ENCODE measurements at regions not wholly inside any gene's neighbourhood (a gene's known extent, or its start where the extent isn't known, plus 50 kb on each side); places are given as distances from the start of the nearest gene placed in this dataset. TPM values are rescaled to one million over a fixed set of nuclear protein-coding genes. Genes with fewer than 3 reads are reported as not detected.

GRCh38 chr6:11663519-11663918, 115.1 kb downstream of the ADTRP start:
- Histone ChIP-seq H2AFZ (ENCODE audit: low read depth, low read length) (no peak overlapping the region), H3K4me1 (ENCODE audit: control insufficient read depth, extremely low read depth, insufficient read depth, low read length) (no peaks in the 10 kb centered on the region), H3K4me2 (ENCODE audit: insufficient read depth, low read length) (no peak overlapping the region), H3K4me3 (replicated peaks in 1 of 3; ENCODE audit: insufficient read depth in 1 of 3, low read depth in 1 of 3, low read length in 3 of 3) (no peak overlapping the region), H3K9me3 (replicated peaks; ENCODE audit: control insufficient read depth, insufficient read depth, low read length) (no peaks in the 10 kb centered on the region), H4K20me1 (replicated peaks; ENCODE audit: control insufficient read depth, extremely low read depth, insufficient read depth, low read length) (no peaks in the 10 kb centered on the region), H3K79me2 (ENCODE audit: control insufficient read depth, insufficient read depth, low read length) (no peaks in the 10 kb centered on the region), H3K36me3 (ENCODE audit: control insufficient read depth in 2 of 2, extremely low read depth in 1 of 2, insufficient read depth in 2 of 2, low read length in 2 of 2) (no peaks in the 10 kb centered on the region), H3K27me3 (ENCODE audit: control insufficient read depth in 2 of 2, insufficient read depth in 2 of 2, low read length in 2 of 2) (no peaks in the 10 kb centered on the region), H3K27ac (ENCODE audit: insufficient read depth, low read depth, low read length) (no peak overlapping the region), H3K9me1 (replicated peaks; ENCODE audit: control insufficient read depth, extremely low read depth, insufficient read depth, low read length) (no peaks in the 10 kb centered on the region), H3K9ac (replicated peaks; ENCODE audit: extremely low read depth, insufficient read depth, low read length) (no peak overlapping the region)
- TF ChIP-seq FOS (IDR thresholded peaks at IDR 0.05; ENCODE audit: borderline replicate concordance, insufficient read depth, low read length): no peak
- intact Hi-C loops (cut with micrococcal nuclease): no loop called here
- CTCF ChIA-PET: interaction anchor here (0.5 kb wide), 1 partner anchor 232 kb away, joined by 3 read pairs; no protein-coding TSS in a partner anchor
- POLR2A ChIA-PET: interaction anchor here (0.8 kb wide), 1 partner anchor 252 kb away, joined by 3 read pairs; no protein-coding TSS in a partner anchor
- DNase-seq (ENCODE audit: low read depth, low spot score) (no peak), FAIRE-seq (no peak)
- no TSS peak for BruUV-seq (replicated peaks)
- dilution Hi-C loops (cut with MboI; ENCODE audit: extremely low pct_ligation_motif_present, low sequenced_read_pairs): no loop called here

Small RNA genes in the stretch of these regions (small RNA-seq; reads per million reads assigned to genes)
- not detected for gene RF00017 (ENCODE audit: insufficient read depth, insufficient read length, low read depth, low replicate concordance)

Data from endothelial cell of umbilical vein (primary cell).